GM10266 (cell line): ENCODE measurements at regions not wholly inside any gene's neighbourhood (a gene's known extent, or its start where the extent isn't known, plus 50 kb on each side); places are given as distances from the start of the nearest gene placed in this dataset.

Source experiments
- DNase-seq: peaks from one replicate; pipeline ENCODE4 v3.0.0; 2012; ENCODE audit errors: extremely low spot score
- TF ChIP-seq, protein P1 (sequence below): IDR thresholded peaks from 2 replicates; pipeline ENCODE4 v1.5.1; 2012; ENCODE audit warnings: mild to moderate bottlenecking, low read depth; ENCODE audit not compliant: control insufficient read depth, insufficient read depth; ENCODE audit errors: missing control alignments

GRCh38 chr17:27070836-27071235 is 223.1 kb upstream of the WSB1 start:
- TF ChIP-seq, protein P1, sequence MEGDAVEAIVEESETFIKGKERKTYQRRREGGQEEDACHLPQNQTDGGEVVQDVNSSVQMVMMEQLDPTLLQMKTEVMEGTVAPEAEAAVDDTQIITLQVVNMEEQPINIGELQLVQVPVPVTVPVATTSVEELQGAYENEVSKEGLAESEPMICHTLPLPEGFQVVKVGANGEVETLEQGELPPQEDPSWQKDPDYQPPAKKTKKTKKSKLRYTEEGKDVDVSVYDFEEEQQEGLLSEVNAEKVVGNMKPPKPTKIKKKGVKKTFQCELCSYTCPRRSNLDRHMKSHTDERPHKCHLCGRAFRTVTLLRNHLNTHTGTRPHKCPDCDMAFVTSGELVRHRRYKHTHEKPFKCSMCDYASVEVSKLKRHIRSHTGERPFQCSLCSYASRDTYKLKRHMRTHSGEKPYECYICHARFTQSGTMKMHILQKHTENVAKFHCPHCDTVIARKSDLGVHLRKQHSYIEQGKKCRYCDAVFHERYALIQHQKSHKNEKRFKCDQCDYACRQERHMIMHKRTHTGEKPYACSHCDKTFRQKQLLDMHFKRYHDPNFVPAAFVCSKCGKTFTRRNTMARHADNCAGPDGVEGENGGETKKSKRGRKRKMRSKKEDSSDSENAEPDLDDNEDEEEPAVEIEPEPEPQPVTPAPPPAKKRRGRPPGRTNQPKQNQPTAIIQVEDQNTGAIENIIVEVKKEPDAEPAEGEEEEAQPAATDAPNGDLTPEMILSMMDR = no peak
- no peak for DNase-seq

DNA sequence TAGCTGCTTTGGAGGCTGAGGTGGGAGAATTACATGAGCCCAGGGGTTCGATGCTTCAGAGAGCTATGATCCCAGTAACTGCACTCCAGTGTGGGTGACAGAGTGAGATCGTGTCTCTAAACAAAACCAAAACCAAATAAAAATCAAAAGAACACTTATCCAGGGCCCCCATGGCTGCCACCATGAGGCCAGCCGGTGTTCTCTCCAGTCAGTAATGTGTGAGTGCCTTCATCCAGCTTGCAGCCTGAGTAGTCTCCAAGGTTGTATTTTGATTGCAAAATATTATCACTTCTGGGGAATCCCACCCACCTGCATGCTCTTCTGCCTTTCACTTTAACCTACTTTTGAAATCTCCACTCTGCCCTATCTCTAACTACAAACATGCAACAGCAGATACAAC is 221.0 kb upstream of the WSB1 start:
- TF ChIP-seq, protein P1 = no peak
- DNase-seq = no peak

DNA sequence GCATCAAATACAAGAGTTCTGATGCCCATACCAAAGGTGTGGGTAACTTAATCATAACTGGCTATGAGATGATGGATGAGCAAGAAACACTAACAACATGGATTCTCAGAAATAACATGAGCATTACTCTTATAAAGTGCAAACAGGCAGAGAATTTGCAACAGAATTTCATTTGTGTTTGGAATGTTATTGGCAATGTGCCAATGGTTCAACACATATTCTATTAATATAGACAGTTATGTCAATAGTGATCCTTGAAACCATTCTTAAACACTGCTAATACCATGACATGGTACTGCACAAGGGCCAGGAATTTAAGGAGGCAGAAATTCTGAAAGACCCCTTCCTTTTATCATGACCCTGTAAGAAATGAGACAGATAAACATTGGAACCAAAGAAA is 217.1 kb upstream of the WSB1 start:
- TF ChIP-seq, protein P1 = no peak
- no peak for DNase-seq

- TF ChIP-seq, protein P1 = no peak
- DNase-seq = no peak
These were observed 215.6 kb upstream of the WSB1 start for GRCh38 chr17:27078296-27078695.

GRCh38 chr17:27079660-27080059 is 214.3 kb upstream of the WSB1 start:
- DNase-seq = no peak
- TF ChIP-seq, protein P1 = no peak

DNA sequence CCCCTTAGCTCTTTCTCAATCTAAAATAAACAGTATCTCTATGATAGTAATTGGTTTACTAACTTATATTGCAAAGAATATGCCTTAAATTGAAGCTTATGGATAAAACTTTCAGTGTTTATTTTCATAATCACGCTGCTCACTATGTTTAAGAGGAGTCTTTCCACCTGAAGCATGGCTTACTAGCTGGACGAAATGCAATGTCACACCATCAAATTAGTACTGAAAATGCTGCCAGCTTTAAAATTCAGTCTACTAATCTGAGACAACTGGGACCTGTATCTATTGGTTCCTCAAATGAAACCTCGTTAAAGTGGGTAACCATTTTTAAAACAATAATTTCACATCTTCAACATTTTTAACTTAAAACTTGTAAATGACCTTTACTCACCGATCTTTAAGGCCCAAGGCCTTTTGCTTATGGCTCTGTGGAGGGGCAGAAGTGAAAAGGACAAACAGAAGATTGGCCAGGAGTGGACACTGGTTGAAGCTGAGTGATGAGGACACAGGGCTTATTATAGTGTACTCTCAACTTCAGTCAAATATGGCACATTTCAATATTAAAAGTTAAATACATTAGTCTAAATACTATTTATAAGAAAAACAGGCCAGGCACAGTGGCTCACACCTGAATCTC is 212.8 kb upstream of the WSB1 start:
- no peak for DNase-seq
- TF ChIP-seq, protein P1 = no peak

GRCh38 chr17:27082023-27082774 is 211.7 kb upstream of the WSB1 start:
- DNase-seq = no peak
- TF ChIP-seq, protein P1 = no peak
